ENCODE measurements at regions not wholly inside any gene's neighbourhood (a gene's known extent, or its start where the extent isn't known, plus 50 kb on each side); places are given as distances from the start of the nearest gene placed in this dataset.

GRCh38 chr2:126299469-126299976 lies 356.4 kb upstream of the GYPC start:
- TF ChIP-seq CTCF (conservative IDR thresholded peaks at IDR 0.05) (no peak), EZH2 (IDR thresholded peaks at IDR 0.05; ENCODE audit: low read depth) (no peak)

Data from PC-9 (cell line).